GM23248 (cell line): ENCODE measurements at regions not wholly inside any gene's neighbourhood (a gene's known extent, or its start where the extent isn't known, plus 50 kb on each side); places are given as distances from the start of the nearest gene placed in this dataset.
"Not testable (repeated sequence)": the region's sequence is repeated elsewhere in the genome, so short reads cannot be mapped to it uniquely, and the experiment has no call there.

Source experiments
- DNase-seq: peaks from one replicate; pipeline ENCODE4 v3.0.0-alpha.2; 2015
- H2AFZ ChIP-seq: fragments of 200-600 bp; sonication (generic); 2 replicates; pipeline ENCODE4 v1.6.1; 2016; ENCODE audit warnings: antibody characterized with exemption
- H3F3A ChIP-seq: fragments of 200-600 bp; sonication (generic); 2 replicates; pipeline ENCODE4 v1.6.1; 2016; ENCODE audit warnings: mild to moderate bottlenecking, antibody characterized with exemption, mixed run types; ENCODE audit not compliant: insufficient read depth
- H3K27ac ChIP-seq: fragments of 200-600 bp; sonication (generic); 2 replicates; pipeline ENCODE4 v1.5.1; 2016; ENCODE audit warnings: mild to moderate bottlenecking
- H3K27me3 ChIP-seq: fragments of 200-600 bp; sonication (generic); replicated peaks from 2 replicates; pipeline ENCODE4 v1.6.1; 2016; ENCODE audit warnings: mild to moderate bottlenecking; ENCODE audit not compliant: insufficient read depth
- H3K36me3 ChIP-seq: fragments of 200-600 bp; sonication (generic); 2 replicates; pipeline ENCODE4 v1.6.1; 2016; ENCODE audit warnings: low read depth, mild to moderate bottlenecking
- H3K4me1 ChIP-seq: fragments of 200-600 bp; sonication (generic); 2 replicates; pipeline ENCODE4 v1.6.1; 2016; ENCODE audit warnings: mild to moderate bottlenecking; ENCODE audit not compliant: insufficient read depth
- H3K4me2 ChIP-seq: fragments of 200-600 bp; sonication (generic); one replicate; pipeline ENCODE4 v1.6.1; 2016; ENCODE audit warnings: mild to moderate bottlenecking; ENCODE audit not compliant: unreplicated experiment
- H3K4me3 ChIP-seq: fragments of 200-600 bp; sonication (generic); 2 replicates; pipeline ENCODE4 v1.5.1; 2016; ENCODE audit warnings: mild to moderate bottlenecking
- H3K79me2 ChIP-seq: fragments of 200-600 bp; sonication (generic); 2 replicates; pipeline ENCODE4 v1.6.1; 2016; ENCODE audit warnings: mild to moderate bottlenecking; ENCODE audit not compliant: insufficient read depth
- H3K9ac ChIP-seq: fragments of 200-600 bp; sonication (generic); 2 replicates; pipeline ENCODE4 v1.6.1; 2016; ENCODE audit warnings: mild to moderate bottlenecking
- H3K9me2 ChIP-seq: fragments of 200-600 bp; sonication (generic); 2 replicates; pipeline ENCODE4 v1.6.1; 2016; ENCODE audit warnings: mixed run types, mild to moderate bottlenecking, moderate library complexity; ENCODE audit not compliant: insufficient read depth
- H3K9me3 ChIP-seq: fragments of 200-600 bp; sonication (generic); one replicate; pipeline ENCODE4 v1.6.1; 2017; ENCODE audit warnings: low read depth
- H4K20me1 ChIP-seq: fragments of 200-600 bp; sonication (generic); 2 replicates; pipeline ENCODE4 v1.6.0; 2016; ENCODE audit not compliant: insufficient read depth
- EZH2 ChIP-seq: fragments of 200-600 bp; sonication (generic); IDR thresholded peaks from 2 replicates; pipeline ENCODE4 v1.6.1; 2018; ENCODE audit warnings: antibody characterized with exemption, mild to moderate bottlenecking; ENCODE audit not compliant: insufficient read depth, poor library complexity, severe bottlenecking
- EZH2phosphoT487 ChIP-seq: fragments of 200-600 bp; sonication (generic); IDR thresholded peaks from 2 replicates; pipeline ENCODE4 v1.6.1; 2018; ENCODE audit warnings: antibody characterized with exemption, moderate library complexity, mild to moderate bottlenecking, low read depth; ENCODE audit not compliant: insufficient read depth
- WGBS, 2 experiments: methylation state at CpG; one replicate each; pipeline ENCODE4 v1.1.6; 2015 to 2017; ENCODE audit warnings: low lambda C conversion rate in 2 of 2, low coverage in 1 of 2; ENCODE audit errors: missing lambda C conversion rate in 2 of 2; 5-methylcytosine and 5-hydroxymethylcytosine counted together
- in situ Hi-C: fragments of 300-500 bp; cut with MboI; formaldehyde crosslinking; loops from 2 replicates; pipeline ENCODE4 v1.15.0; 2020

DNA sequence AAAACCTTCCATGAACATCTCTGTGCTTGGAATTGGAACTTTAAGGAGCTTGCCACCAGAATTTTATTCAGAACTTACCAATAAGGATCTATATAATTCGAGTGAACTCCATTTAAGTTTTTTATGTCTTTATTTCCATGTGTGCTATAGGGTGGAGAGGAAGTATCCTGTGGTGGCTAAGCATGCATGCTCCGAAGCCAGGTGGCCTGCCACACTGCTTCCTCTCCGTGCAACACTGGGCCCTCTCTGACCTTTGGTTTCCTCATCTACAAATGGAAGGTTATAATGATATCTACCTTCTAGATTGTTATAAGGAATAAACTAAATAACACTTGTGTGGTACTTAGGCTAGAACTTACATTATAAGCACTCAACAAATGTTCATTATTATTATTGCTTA is 382.1 kb downstream of the PTPRC start:
- Histone ChIP-seq H3K4me1 (no peaks in the 10 kb centered on the region), H3K27me3 (no peaks in the 10 kb centered on the region), H3K79me2 (no peaks in the 10 kb centered on the region), H3K4me3 (no peak overlapping the region), H3K9ac (no peak overlapping the region), H3K27ac (no peak overlapping the region), H3K4me2 (no peak overlapping the region), H4K20me1 (no peaks in the 10 kb centered on the region), H3K36me3 (no peaks in the 10 kb centered on the region), H3K9me2 (no peaks in the 10 kb centered on the region), H3K9me3 (no peaks in the 10 kb centered on the region), H2AFZ (no peak overlapping the region; the same call in 1 of the 2 replicates), H3F3A (no peaks in the 10 kb centered on the region)
- 21 to 28% methylated on average over 3 of the region's 3 CpGs for WGBS, 2 experiments
- in situ Hi-C loops, result no loop called here
- no peak for TF ChIP-seq EZH2phosphoT487
- DNase-seq, result no peak

DNA sequence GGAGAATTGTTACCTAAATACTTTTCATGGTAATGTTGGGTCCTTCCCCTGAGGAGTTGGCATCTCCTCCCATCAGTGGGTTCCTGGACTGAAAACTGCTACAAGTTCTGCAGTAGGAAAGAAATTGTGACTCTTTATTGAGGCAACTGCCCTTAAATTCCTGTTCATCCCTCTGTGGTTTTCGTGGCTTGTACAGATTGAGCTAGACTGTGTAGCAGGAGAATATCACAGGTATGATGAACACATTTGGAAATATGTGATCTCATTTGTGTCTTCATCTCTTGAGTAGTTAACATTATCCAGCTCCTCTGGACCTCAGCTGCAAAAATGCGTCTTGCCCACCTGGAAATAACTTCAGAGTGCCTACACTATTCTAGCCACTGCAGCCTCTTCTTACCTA is 390.6 kb downstream of the PTPRC start:
- H3K4me1 ChIP-seq, result no peaks in the 10 kb centered on the region
- H4K20me1 ChIP-seq, result no peaks in the 10 kb centered on the region
- no peaks in the 10 kb centered on the region for H3K9me2 ChIP-seq
- H3F3A ChIP-seq, result no peaks in the 10 kb centered on the region
- no peak overlapping the region for H3K27ac ChIP-seq
- 17 to 19% methylated on average over 2 of the region's 2 CpGs for WGBS, 2 experiments
- TF ChIP-seq EZH2, result no peak
- in situ Hi-C loops, result no loop called here
- H3K27me3 ChIP-seq, result no peaks in the 10 kb centered on the region
- no peak overlapping the region for H2AFZ ChIP-seq
- H3K4me2 ChIP-seq, result no peak overlapping the region
- no peak overlapping the region for H3K9ac ChIP-seq
- H3K9me3 ChIP-seq, result no peaks in the 10 kb centered on the region
- H3K36me3 ChIP-seq, result no peaks in the 10 kb centered on the region
- no peaks in the 10 kb centered on the region for H3K79me2 ChIP-seq
- peak; percentile 9 for DNase-seq
- no peak overlapping the region for H3K4me3 ChIP-seq

GRCh38 chr1:199029855-199030254 is 391.0 kb downstream of the PTPRC start:
- H4K20me1 ChIP-seq, result no peaks in the 10 kb centered on the region
- no peak overlapping the region for H3K9ac ChIP-seq
- no peak overlapping the region for H2AFZ ChIP-seq
- H3K36me3 ChIP-seq, result no peaks in the 10 kb centered on the region
- H3K4me2 ChIP-seq, result no peak overlapping the region
- H3F3A ChIP-seq, result no peaks in the 10 kb centered on the region
- no peaks in the 10 kb centered on the region for H3K4me1 ChIP-seq
- in situ Hi-C loops, result no loop called here
- no peak for TF ChIP-seq EZH2phosphoT487
- TF ChIP-seq EZH2, result no peak
- H3K9me3 ChIP-seq, result no peaks in the 10 kb centered on the region
- H3K9me2 ChIP-seq, result no peaks in the 10 kb centered on the region
- H3K27ac ChIP-seq, result no peak overlapping the region
- 13 to 16% methylated on average over 2 of the region's 2 CpGs for WGBS, 2 experiments
- DNase-seq, result peak; percentile 51
- no peaks in the 10 kb centered on the region for H3K79me2 ChIP-seq
- H3K4me3 ChIP-seq, result no peak overlapping the region
- H3K27me3 ChIP-seq, result no peaks in the 10 kb centered on the region

- H3K9ac ChIP-seq, in situ Hi-C loops, DNase-seq, H3K4me2 ChIP-seq, H3K9me3 ChIP-seq, H3K36me3 ChIP-seq, H3K4me3 ChIP-seq, H3K9me2 ChIP-seq, H2AFZ ChIP-seq, H4K20me1 ChIP-seq, H3K27me3 ChIP-seq, H3K79me2 ChIP-seq, H3K27ac ChIP-seq, H3F3A ChIP-seq, H3K4me1 ChIP-seq: not testable (repeated sequence)
- WGBS, 2 experiments, result 49 to 53% methylated on average over 2 of the region's 2 CpGs
Observed at GRCh38 chr1:199030541-199030940, 391.7 kb downstream of the PTPRC start.

GRCh38 chr1:199031170-199031569 is 392.3 kb downstream of the PTPRC start:
- H3K9ac ChIP-seq, H3K9me3 ChIP-seq, H3K9me2 ChIP-seq, H3K4me1 ChIP-seq, H3F3A ChIP-seq, H3K79me2 ChIP-seq, H3K27ac ChIP-seq, in situ Hi-C loops, DNase-seq, H4K20me1 ChIP-seq, H3K36me3 ChIP-seq, H3K27me3 ChIP-seq, H3K4me3 ChIP-seq, H2AFZ ChIP-seq, H3K4me2 ChIP-seq: not testable (repeated sequence)
- WGBS, 2 experiments, result 0% methylated on average over 1 of the region's 1 CpG

- H4K20me1 ChIP-seq, H3K4me1 ChIP-seq, H3K4me2 ChIP-seq, H3K27ac ChIP-seq, H3K36me3 ChIP-seq, H3K27me3 ChIP-seq, H3K79me2 ChIP-seq, DNase-seq, H3K4me3 ChIP-seq, H3F3A ChIP-seq, H3K9me3 ChIP-seq, H3K9me2 ChIP-seq, H2AFZ ChIP-seq, H3K9ac ChIP-seq, in situ Hi-C loops: not testable (repeated sequence)
- WGBS, 2 experiments, result 23 to 28% methylated on average over 3 of the region's 3 CpGs
Observed at GRCh38 chr1:199032479-199032878, 393.6 kb downstream of the PTPRC start.
